ENCODE measurements at regions not wholly inside any gene's neighbourhood (a gene's known extent, or its start where the extent isn't known, plus 50 kb on each side); places are given as distances from the start of the nearest gene placed in this dataset.

DNA sequence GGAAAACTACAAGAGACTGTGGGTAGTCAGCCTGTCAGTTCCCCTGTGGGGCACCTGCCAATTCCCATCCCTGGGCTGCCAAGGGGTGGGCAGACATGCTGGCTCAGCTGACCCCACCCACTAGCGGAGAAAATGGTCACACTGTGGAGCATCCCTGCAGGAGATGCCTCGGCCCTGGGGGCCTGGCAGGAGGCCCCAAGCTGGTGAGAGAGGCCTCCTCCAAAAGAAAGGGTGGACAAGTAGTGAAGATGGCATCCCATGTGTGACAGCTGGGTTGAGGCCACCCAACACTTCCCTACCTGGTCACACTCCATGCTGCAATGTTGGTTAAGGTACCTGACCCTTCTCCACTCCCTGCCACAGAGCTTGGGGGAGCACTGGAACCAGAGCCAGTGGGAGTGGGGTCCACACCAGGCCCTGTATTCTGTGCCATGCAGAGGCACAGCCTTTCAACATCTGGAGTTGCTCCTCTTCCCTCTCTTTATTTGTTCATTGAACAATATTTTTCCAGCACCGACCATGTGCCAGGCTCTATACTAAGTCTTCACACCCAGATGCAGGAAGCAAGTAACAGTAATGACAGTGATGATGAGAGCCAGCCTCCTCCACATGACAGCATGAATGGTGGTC lies 59.5 kb downstream of the KLHDC7A start:
- TF ChIP-seq, protein P1, sequence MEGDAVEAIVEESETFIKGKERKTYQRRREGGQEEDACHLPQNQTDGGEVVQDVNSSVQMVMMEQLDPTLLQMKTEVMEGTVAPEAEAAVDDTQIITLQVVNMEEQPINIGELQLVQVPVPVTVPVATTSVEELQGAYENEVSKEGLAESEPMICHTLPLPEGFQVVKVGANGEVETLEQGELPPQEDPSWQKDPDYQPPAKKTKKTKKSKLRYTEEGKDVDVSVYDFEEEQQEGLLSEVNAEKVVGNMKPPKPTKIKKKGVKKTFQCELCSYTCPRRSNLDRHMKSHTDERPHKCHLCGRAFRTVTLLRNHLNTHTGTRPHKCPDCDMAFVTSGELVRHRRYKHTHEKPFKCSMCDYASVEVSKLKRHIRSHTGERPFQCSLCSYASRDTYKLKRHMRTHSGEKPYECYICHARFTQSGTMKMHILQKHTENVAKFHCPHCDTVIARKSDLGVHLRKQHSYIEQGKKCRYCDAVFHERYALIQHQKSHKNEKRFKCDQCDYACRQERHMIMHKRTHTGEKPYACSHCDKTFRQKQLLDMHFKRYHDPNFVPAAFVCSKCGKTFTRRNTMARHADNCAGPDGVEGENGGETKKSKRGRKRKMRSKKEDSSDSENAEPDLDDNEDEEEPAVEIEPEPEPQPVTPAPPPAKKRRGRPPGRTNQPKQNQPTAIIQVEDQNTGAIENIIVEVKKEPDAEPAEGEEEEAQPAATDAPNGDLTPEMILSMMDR (conservative IDR thresholded peaks at IDR 0.05) = no peak
- no peak for TF ChIP-seq ZFX (IDR thresholded peaks at IDR 0.05)
